ENCODE measurements at regions not wholly inside any gene's neighbourhood (a gene's known extent, or its start where the extent isn't known, plus 50 kb on each side); places are given as distances from the start of the nearest gene placed in this dataset.
"Not testable (repeated sequence)": the region's sequence is repeated elsewhere in the genome, so short reads cannot be mapped to it uniquely, and the experiment has no call there.

- Histone ChIP-seq H3K27me3 (ENCODE audit: control insufficient read depth, insufficient read depth, low read length) (no peaks in the 10 kb centered on the region), H2AFZ (ENCODE audit: low read length) (no peak overlapping the region), H3K4me2 (ENCODE audit: extremely low read depth, insufficient read depth, low read length) (peak overlapping the region; percentile 56), H3K9ac (ENCODE audit: insufficient read depth, low read length) (no peak overlapping the region), H3K4me1 (ENCODE audit: control insufficient read depth, extremely low read depth, insufficient read depth, low read length) (no peaks in the 10 kb centered on the region), H4K20me1 (ENCODE audit: control insufficient read depth, extremely low read depth, insufficient read depth, low read length) (no peaks in the 10 kb centered on the region), H3K79me2 (ENCODE audit: control insufficient read depth, insufficient read depth, low read length) (no peaks in the 10 kb centered on the region), H3K36me3 (ENCODE audit: control insufficient read depth, insufficient read depth, low read length) (no peaks in the 10 kb centered on the region), H3K9me3 (ENCODE audit: control insufficient read depth, insufficient read depth, low read depth, low read length) (no peaks in the 10 kb centered on the region), H3K27ac (ENCODE audit: insufficient read depth, low read length) (peak overlapping the region; percentile 69), H3K4me3 (replicated peaks in 1 of 4; ENCODE audit: control extremely low read depth in 1 of 4, insufficient read depth in 1 of 4, low read depth in 3 of 4, low read length in 4 of 4) (no peak overlapping the region)
- DNase-seq (ENCODE audit: low read depth in 2 of 2), result peak; percentile 72 to 99
- no peak for TF ChIP-seq EZH2 (IDR thresholded peaks at IDR 0.05; ENCODE audit: low read length, missing control alignments)
Measured at GRCh38 chr12:107515446-107515958, 170.1 kb upstream of the PWP1 start.

- not testable (repeated sequence) for H3K27me3 ChIP-seq (ENCODE audit: control insufficient read depth, insufficient read depth, low read length); H3K4me2 ChIP-seq (ENCODE audit: extremely low read depth, insufficient read depth, low read length); H3K27ac ChIP-seq (ENCODE audit: insufficient read depth, low read length); H3K36me3 ChIP-seq (ENCODE audit: control insufficient read depth, insufficient read depth, low read length); H2AFZ ChIP-seq (ENCODE audit: low read length); H3K79me2 ChIP-seq (ENCODE audit: control insufficient read depth, insufficient read depth, low read length); H3K9me3 ChIP-seq (ENCODE audit: control insufficient read depth, insufficient read depth, low read depth, low read length); H3K9ac ChIP-seq (ENCODE audit: insufficient read depth, low read length); DNase-seq (ENCODE audit: low read depth in 2 of 2); H3K4me3 ChIP-seq (replicated peaks in 1 of 4; ENCODE audit: control extremely low read depth in 1 of 4, insufficient read depth in 1 of 4, low read depth in 3 of 4, low read length in 4 of 4); H3K4me1 ChIP-seq (ENCODE audit: control insufficient read depth, extremely low read depth, insufficient read depth, low read length); H4K20me1 ChIP-seq (ENCODE audit: control insufficient read depth, extremely low read depth, insufficient read depth, low read length)
Measured at GRCh38 chr12:107517816-107518215, 167.8 kb upstream of the PWP1 start.

- Histone ChIP-seq H3K36me3 (ENCODE audit: control insufficient read depth, insufficient read depth, low read length) (no peaks in the 10 kb centered on the region), H3K79me2 (ENCODE audit: control insufficient read depth, insufficient read depth, low read length) (no peaks in the 10 kb centered on the region), H3K4me3 (replicated peaks in 1 of 4; ENCODE audit: control extremely low read depth in 1 of 4, insufficient read depth in 1 of 4, low read depth in 3 of 4, low read length in 4 of 4) (no peak overlapping the region), H3K9me3 (ENCODE audit: control insufficient read depth, insufficient read depth, low read depth, low read length) (no peaks in the 10 kb centered on the region), H3K27ac (ENCODE audit: insufficient read depth, low read length) (no peak overlapping the region), H2AFZ (ENCODE audit: low read length) (no peak overlapping the region), H4K20me1 (ENCODE audit: control insufficient read depth, extremely low read depth, insufficient read depth, low read length) (no peaks in the 10 kb centered on the region), H3K4me1 (ENCODE audit: control insufficient read depth, extremely low read depth, insufficient read depth, low read length) (no peaks in the 10 kb centered on the region), H3K4me2 (ENCODE audit: extremely low read depth, insufficient read depth, low read length) (no peak overlapping the region), H3K27me3 (ENCODE audit: control insufficient read depth, insufficient read depth, low read length) (no peaks in the 10 kb centered on the region), H3K9ac (ENCODE audit: insufficient read depth, low read length) (no peak overlapping the region)
- no peak for TF ChIP-seq CTCF (conservative IDR thresholded peaks at IDR 0.05 in 1 of 2, IDR thresholded peaks at IDR 0.05 in 1 of 2; ENCODE audit: low read depth in 1 of 2, low read length in 2 of 2)
- TF ChIP-seq EZH2 (IDR thresholded peaks at IDR 0.05; ENCODE audit: low read length, missing control alignments), result no peak
- no peak for DNase-seq (ENCODE audit: low read depth in 2 of 2)
Measured at GRCh38 chr12:107518868-107519267, 166.7 kb upstream of the PWP1 start.

GRCh38 chr12:107519906-107520859 lies 165.4 kb upstream of the PWP1 start:
- no peak for DNase-seq (ENCODE audit: low read depth in 2 of 2)
- no peaks in the 10 kb centered on the region for H3K79me2 ChIP-seq (ENCODE audit: control insufficient read depth, insufficient read depth, low read length)
- no peak overlapping the region for H3K27ac ChIP-seq (ENCODE audit: insufficient read depth, low read length)
- H3K9me3 ChIP-seq (ENCODE audit: control insufficient read depth, insufficient read depth, low read depth, low read length), result no peaks in the 10 kb centered on the region
- no peak overlapping the region for H2AFZ ChIP-seq (ENCODE audit: low read length)
- H3K4me2 ChIP-seq (ENCODE audit: extremely low read depth, insufficient read depth, low read length), result no peak overlapping the region
- no peak overlapping the region for H3K9ac ChIP-seq (ENCODE audit: insufficient read depth, low read length)
- TF ChIP-seq EZH2 (IDR thresholded peaks at IDR 0.05; ENCODE audit: low read length, missing control alignments) (no peak), CTCF (conservative IDR thresholded peaks at IDR 0.05 in 1 of 2, IDR thresholded peaks at IDR 0.05 in 1 of 2; ENCODE audit: low read depth in 1 of 2, low read length in 2 of 2) (no peak)
- H3K36me3 ChIP-seq (ENCODE audit: control insufficient read depth, insufficient read depth, low read length), result no peaks in the 10 kb centered on the region
- no peaks in the 10 kb centered on the region for H4K20me1 ChIP-seq (ENCODE audit: control insufficient read depth, extremely low read depth, insufficient read depth, low read length)
- H3K27me3 ChIP-seq (ENCODE audit: control insufficient read depth, insufficient read depth, low read length), result no peaks in the 10 kb centered on the region
- no peaks in the 10 kb centered on the region for H3K4me1 ChIP-seq (ENCODE audit: control insufficient read depth, extremely low read depth, insufficient read depth, low read length)
- H3K4me3 ChIP-seq (replicated peaks in 1 of 4; ENCODE audit: control extremely low read depth in 1 of 4, insufficient read depth in 1 of 4, low read depth in 3 of 4, low read length in 4 of 4), result no peak overlapping the region

All from fibroblast of lung (primary cell).